SU-DHL-6 (cell line): ENCODE measurements at regions not wholly inside any gene's neighbourhood (a gene's known extent, or its start where the extent isn't known, plus 50 kb on each side); places are given as distances from the start of the nearest gene placed in this dataset.

ENCODE experiments used
- H2AFZ ChIP-seq: fragments of 200-600 bp; sonication (generic); 2 replicates; pipeline ENCODE4 v1.6.1; 2014; ENCODE audit warnings: low read depth, mild to moderate bottlenecking, moderate library complexity, mixed read lengths, antibody characterized with exemption, low read length; ENCODE audit not compliant: severe bottlenecking
- H3F3A ChIP-seq: fragments of 200-600 bp; shearing (Covaris generic); 2 replicates; pipeline ENCODE4 v1.6.0; 2016; ENCODE audit warnings: antibody characterized with exemption, mild to moderate bottlenecking; ENCODE audit not compliant: insufficient read depth
- H3K27ac ChIP-seq: fragments of 200-600 bp; sonication (generic); 2 replicates; pipeline ENCODE4 v1.5.1; 2016; ENCODE audit warnings: low read depth, mild to moderate bottlenecking, low read length, moderate library complexity, mixed read lengths
- H3K27me3 ChIP-seq: fragments of 200-600 bp; sonication (generic), shearing (Covaris generic); 2 replicates; pipeline ENCODE4 v1.6.0; 2014; ENCODE audit warnings: mild to moderate bottlenecking, low read length
- H3K36me3 ChIP-seq: fragments of 200-600 bp; sonication (generic); 2 replicates; pipeline ENCODE4 v1.6.1; 2014; ENCODE audit warnings: mild to moderate bottlenecking, low read length, mixed read lengths
- H3K4me2 ChIP-seq: fragments of 300-600, 200-600 bp; shearing (Covaris generic), sonication (generic); 2 replicates; pipeline ENCODE4 v1.6.0; 2014; ENCODE audit warnings: low read length, low read depth, mild to moderate bottlenecking; ENCODE audit not compliant: poor library complexity, severe bottlenecking
- H3K4me3 ChIP-seq: fragments of 200-600 bp; sonication (generic); 2 replicates; pipeline ENCODE4 v1.5.1; 2014; ENCODE audit warnings: antibody characterized with exemption, low read length, mild to moderate bottlenecking, mixed read lengths; ENCODE audit not compliant: insufficient read depth, poor library complexity, severe bottlenecking
- H3K79me2 ChIP-seq: fragments of 200-600 bp; sonication (generic); 2 replicates; pipeline ENCODE4 v1.6.1; 2014; ENCODE audit warnings: mild to moderate bottlenecking, low read length, moderate library complexity; ENCODE audit not compliant: insufficient read depth
- H3K9ac ChIP-seq: fragments of 200-600 bp; sonication (generic); 2 replicates; pipeline ENCODE4 v1.7.0; 2014; ENCODE audit warnings: mild to moderate bottlenecking, low read length
- H3K9me2 ChIP-seq: fragments of 200-600 bp; sonication (generic); replicated peaks from 2 replicates; pipeline ENCODE4 v1.6.1; 2014; ENCODE audit warnings: low read length; ENCODE audit not compliant: insufficient read depth
- H3K9me3 ChIP-seq: fragments of 200-600 bp; sonication (generic); 2 replicates; pipeline ENCODE4 v1.6.1; 2014; ENCODE audit warnings: low read length, mixed read lengths; ENCODE audit not compliant: insufficient read depth
- H4K20me1 ChIP-seq: fragments of 200-600 bp; sonication (generic); 2 replicates; pipeline ENCODE4 v1.6.1; 2014; ENCODE audit warnings: low read depth, mild to moderate bottlenecking, antibody characterized with exemption, low read length, moderate library complexity, mixed read lengths
- CTCF ChIP-seq: fragments of 200-600 bp; sonication (generic); IDR thresholded peaks from one replicate; pipeline ENCODE4 v1.5.1; 2017; ENCODE audit warnings: antibody characterized with exemption, mild to moderate bottlenecking, low read length, moderate library complexity; ENCODE audit not compliant: insufficient read depth, poor library complexity, severe bottlenecking
- EZH2phosphoT487 ChIP-seq: fragments of 200-600 bp; sonication (generic), shearing (Covaris generic); conservative IDR thresholded peaks from 2 replicates; pipeline ENCODE4 v1.6.1; 2018; ENCODE audit warnings: mild to moderate bottlenecking, antibody characterized with exemption, low read length, moderate library complexity, mixed read lengths

GRCh38 chr13:31069808-31070534, 91.7 kb downstream of the HSPH1 start:
- H2AFZ ChIP-seq = no peak overlapping the region
- H3K27ac ChIP-seq = no peak overlapping the region
- TF ChIP-seq EZH2phosphoT487 (no peak), CTCF (no peak)

DNA sequence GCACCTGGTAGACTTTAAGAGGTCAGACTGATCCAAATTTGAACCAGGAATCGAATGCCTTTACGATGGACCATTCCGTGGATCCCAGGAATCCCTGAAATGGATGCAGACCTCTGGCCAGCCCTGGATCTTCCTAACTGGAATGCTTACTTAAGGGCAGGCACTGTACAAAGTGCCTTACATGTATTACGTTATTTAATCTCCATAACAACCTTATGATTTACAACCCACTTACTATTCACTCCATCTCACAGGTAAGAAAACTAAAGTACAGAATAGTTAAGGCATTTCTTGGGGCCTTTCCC, 93.6 kb downstream of the HSPH1 start:
- Histone ChIP-seq H3K36me3 (no peaks in the 10 kb centered on the region), H3K79me2 (no peaks in the 10 kb centered on the region), H3K4me2 (no peak overlapping the region), H3K4me3 (no peak overlapping the region), H3K9me2 (no peaks in the 10 kb centered on the region), H3K27me3 (no peaks in the 10 kb centered on the region), H3K27ac (no peak overlapping the region), H3K9me3 (no peaks in the 10 kb centered on the region), H3K9ac (no peak overlapping the region), H3F3A (no peaks in the 10 kb centered on the region), H4K20me1 (no peaks in the 10 kb centered on the region), H2AFZ (no peak overlapping the region)
- TF ChIP-seq EZH2phosphoT487 (no peak), CTCF (no peak)

More at GRCh38 chr13:31069808-31070534, 91.7 kb downstream of the HSPH1 start:
- Histone ChIP-seq H3K9me3 (no peaks in the 10 kb centered on the region), H3K79me2 (no peaks in the 10 kb centered on the region), H3F3A (no peaks in the 10 kb centered on the region), H3K4me2 (no peak overlapping the region), H3K27me3 (no peaks in the 10 kb centered on the region), H3K9ac (no peak overlapping the region), H4K20me1 (no peaks in the 10 kb centered on the region), H3K9me2 (no peaks in the 10 kb centered on the region), H3K36me3 (no peaks in the 10 kb centered on the region), H3K4me3 (no peak overlapping the region)

DNA sequence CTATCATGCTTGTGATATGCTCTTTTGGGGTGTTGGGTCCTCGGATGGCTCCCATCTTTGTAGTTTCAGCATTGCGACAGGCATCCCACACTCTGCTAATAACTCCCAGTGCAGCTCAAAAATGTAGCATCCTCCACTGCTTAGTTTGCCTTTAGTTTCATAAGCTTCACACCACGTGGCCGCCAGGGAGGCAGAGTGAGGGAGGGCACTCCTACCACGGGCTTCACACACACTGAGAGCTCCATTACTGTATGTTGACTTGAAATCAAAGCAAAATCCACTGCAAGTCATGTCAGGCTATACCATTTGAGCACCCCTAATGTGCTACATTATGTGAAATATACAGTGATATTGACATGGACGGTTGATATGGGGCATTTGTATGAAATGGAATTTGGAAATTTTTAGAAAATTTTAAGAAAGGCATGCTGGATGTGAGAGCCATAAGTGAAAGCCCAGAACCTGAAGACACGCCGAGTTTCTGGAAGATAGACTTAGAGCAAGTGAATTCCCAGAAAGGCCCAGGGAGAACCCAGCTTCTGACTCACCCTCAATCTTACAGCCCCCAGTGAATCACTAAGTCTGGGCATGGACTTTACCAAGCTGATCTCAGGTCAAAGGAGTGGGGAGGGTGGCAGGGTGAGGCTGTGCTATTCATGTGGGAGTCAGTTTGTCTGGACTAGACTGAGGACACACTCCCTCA, 94.1 kb downstream of the HSPH1 start:
- no peaks in the 10 kb centered on the region for H4K20me1 ChIP-seq
- no peaks in the 10 kb centered on the region for H3K36me3 ChIP-seq
- no peak overlapping the region for H3K27ac ChIP-seq
- H3K9ac ChIP-seq = no peak overlapping the region
- H3K9me2 ChIP-seq = no peaks in the 10 kb centered on the region
- H3K9me3 ChIP-seq = no peaks in the 10 kb centered on the region
- H3F3A ChIP-seq = no peaks in the 10 kb centered on the region
- H3K4me2 ChIP-seq = no peak overlapping the region
- H3K79me2 ChIP-seq = no peaks in the 10 kb centered on the region
- no peak overlapping the region for H2AFZ ChIP-seq
- no peaks in the 10 kb centered on the region for H3K27me3 ChIP-seq
- TF ChIP-seq EZH2phosphoT487 = no peak
- TF ChIP-seq CTCF = no peak
- no peak overlapping the region for H3K4me3 ChIP-seq
